NCI-H187 treated with DMSO at 0.1 percent for 48 hours (cell line): ENCODE measurements at regions not wholly inside any gene's neighbourhood (a gene's known extent, or its start where the extent isn't known, plus 50 kb on each side); places are given as distances from the start of the nearest gene placed in this dataset.

Experiments
- DNase-seq: peaks from one replicate; lab custom pipeline; 2025; lab: John Stamatoyannopoulos, UW

DNA sequence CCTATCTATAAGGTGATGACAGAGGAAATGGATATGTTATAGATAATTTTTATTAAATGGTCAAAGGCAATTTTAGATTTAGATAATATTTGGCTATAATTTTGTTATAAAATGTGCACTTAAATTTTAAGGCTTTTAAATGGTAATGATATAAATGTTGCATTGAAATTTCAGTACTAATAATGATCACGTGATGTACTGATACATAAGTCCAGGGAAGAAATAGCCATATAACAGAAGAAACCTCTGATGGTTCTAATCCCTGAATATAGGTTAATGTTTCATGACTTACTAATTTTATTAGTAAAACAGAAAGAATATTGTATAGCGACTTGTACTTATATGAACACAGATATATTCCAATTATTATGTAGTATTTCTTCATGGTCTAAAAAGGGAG is 211.9 kb downstream of the SOCS6 start:
- DNase-seq = no peak

- DNase-seq = no peak
Observed at GRCh38 chr18:70499218-70499691, 210.4 kb downstream of the SOCS6 start.

GRCh38 chr18:70496353-70497294 is 207.8 kb downstream of the SOCS6 start:
- no peak for DNase-seq

- DNase-seq = no peak
Observed at GRCh38 chr18:70494524-70494923, 205.7 kb downstream of the SOCS6 start.

DNA sequence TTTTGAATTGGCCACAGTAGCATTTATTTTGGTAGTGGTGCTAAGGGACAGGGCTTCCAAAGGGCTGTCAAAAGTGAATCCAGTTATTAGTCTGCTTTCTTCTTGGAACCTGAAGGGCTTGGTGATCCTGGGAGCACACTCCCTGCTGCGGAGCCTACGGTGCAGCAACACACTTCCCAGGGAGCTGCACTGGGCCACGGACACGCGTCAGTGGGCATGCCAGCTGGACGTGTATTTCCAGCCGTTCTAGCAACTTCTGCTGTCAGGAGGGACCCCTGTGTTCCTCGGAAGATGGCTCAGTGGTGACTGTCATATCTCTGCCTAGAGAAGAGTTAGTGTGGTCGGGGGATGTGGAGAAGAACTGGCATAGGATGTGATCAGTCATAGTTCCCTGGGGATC is 204.6 kb downstream of the SOCS6 start:
- no peak for DNase-seq

DNA sequence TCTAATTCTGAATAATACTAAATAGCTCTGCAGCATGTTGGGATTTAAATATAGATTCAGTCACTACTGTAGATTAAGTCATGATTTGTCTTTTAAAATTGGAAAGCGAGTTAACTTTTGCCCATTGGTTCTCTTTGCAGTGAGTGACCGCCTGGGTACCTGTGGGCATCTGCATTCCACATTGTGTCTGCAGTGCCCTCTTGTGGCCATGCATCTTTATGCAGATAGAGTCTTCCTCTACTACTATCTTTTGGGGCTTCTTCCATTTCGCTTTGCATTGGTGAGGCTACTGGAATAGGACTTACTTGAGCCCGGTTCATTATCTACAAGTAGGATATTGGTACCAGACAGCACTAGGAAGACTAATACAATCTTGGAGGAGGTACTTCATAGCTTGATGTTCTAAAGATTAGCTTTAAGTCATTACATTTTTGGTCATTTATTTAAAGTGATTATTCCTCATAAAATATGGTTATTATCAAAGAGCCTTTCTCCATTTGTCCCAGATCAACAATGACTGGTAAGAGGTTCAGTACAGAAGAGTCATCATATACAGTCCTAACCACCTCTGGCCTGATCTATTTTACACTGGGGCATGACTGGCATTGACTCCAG is 203.0 kb downstream of the SOCS6 start:
- no peak for DNase-seq

- peak; percentile 0 for DNase-seq
Observed at GRCh38 chr18:70489986-70490933, 201.4 kb downstream of the SOCS6 start.

- no peak for DNase-seq
Observed at GRCh38 chr18:70489571-70489970, 200.7 kb downstream of the SOCS6 start.

DNA sequence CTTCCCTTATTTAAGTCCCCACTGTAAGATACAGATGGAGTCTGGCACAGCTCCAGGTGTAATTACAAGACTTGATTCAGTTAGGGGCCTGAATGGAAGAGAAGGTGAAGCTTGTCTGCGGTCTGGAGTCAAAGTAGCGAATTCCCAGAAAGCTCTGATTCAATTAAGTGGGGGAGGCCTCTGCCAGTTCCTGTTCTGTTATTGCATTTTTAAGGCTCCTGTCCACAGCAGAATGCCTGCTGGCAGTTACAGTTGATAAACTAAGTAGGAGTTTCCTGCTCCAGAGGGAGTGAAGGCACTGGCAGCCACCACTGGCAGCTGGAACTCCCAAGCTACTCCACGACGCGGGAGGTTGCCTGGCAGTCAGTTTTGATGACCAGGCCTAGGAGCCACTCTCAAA is 181.1 kb downstream of the SOCS6 start:
- DNase-seq = no peak

GRCh38 chr18:70468861-70469547 is 180.2 kb downstream of the SOCS6 start:
- DNase-seq = no peak

GRCh38 chr18:70464343-70465114 is 175.7 kb downstream of the SOCS6 start:
- peak; percentile 22 for DNase-seq

DNA sequence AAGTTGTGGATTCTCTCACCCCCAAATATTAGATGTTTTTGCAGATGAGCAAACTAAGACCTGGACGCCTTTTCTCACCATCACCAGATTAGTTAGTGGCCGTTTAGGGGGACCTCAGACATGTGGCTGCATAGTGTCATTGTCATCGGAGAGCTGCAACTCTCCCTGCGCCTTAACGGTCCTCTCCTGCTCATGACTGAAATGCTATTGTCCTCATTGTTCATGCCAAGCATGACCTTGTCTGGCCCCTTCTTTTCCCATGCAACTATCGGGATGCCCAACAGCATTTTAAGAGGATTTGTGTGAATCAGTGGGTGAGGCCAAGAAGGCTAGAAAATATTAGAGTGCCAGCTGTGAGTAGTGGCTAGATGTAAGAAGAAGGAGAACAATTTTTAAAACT is 174.2 kb downstream of the SOCS6 start:
- DNase-seq = no peak

GRCh38 chr18:70462078-70462439 is 173.2 kb downstream of the SOCS6 start:
- DNase-seq = no peak

- no peak for DNase-seq
Observed at GRCh38 chr18:70461323-70462077, 172.7 kb downstream of the SOCS6 start.

DNA sequence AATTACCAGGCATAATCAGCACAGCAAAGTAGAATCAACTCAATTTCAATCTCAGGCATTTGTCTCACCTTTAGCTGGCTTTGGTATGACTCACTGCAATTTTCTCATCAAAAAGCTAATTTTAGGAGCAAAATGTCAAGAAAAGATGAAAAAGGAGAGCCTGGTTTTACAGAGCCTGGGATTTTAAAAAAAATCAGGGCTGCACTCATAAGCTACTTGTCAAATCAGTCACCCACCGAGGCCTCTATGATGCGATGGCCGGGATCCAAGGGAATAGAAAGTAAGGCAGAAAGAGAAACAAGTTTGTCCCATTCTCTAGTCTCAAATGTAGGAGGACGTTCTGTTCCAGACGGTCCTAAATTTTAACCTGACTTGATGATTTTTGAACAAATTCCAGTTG is 170.9 kb downstream of the SOCS6 start:
- no peak for DNase-seq

DNA sequence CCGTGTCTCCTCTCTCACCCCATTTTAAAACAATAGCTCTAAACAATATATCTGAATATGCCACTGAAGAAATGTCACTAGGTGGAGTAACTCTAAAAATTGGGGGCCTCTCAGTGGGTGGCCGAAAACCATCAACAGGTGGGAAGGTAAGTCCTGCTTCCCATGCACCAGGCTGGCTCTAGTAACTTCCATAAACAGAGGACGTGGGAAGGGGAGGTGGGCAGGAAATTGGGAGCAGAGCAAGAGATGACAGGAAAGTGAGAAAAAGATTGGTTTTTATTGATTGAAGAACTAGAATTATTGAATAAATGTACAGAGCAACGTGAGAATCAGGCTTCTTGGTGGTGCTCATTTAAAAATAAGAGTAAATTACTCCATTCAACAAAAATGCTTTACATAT is 170.4 kb downstream of the SOCS6 start:
- DNase-seq = no peak

DNA sequence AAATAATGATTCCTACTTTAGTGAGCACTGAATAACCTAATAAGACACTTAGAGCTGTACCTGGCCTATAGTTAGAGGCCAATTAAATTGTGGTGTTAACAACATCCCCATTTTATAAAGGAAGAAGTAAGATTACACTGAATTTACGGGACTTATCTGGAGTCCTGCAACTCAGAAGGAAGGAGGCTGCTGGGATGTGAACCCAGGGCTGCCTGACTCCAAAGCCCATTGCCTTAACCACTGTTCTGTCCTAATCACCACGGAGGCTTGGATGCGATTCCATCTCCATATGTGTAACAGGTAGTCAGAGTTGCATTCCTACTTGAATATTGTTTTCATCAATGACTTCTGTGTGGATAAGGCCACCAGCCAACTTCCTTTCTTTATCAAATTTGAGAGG is 168.9 kb downstream of the SOCS6 start:
- DNase-seq = no peak

GRCh38 chr18:70457223-70457622 is 168.4 kb downstream of the SOCS6 start:
- DNase-seq = no peak

DNA sequence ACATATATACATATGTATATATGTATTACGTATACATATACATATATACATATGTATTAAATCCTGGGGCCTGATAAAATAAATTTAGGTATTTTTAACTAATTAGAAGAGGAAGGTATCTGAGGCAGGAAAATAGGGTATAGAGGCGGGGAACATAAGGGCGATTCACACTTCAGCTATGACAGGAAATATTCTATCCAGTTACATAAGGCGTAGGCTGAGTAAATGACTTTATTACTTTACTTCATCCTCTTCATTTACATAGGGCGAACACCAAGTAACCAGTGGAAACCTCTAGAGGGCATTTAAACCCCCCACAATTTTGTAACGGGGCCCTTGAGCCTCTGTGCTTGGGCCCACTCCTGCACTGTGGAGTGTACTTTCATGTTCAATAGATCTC is 167.5 kb downstream of the SOCS6 start:
- DNase-seq = no peak

GRCh38 chr18:70455731-70456130 is 166.9 kb downstream of the SOCS6 start:
- no peak for DNase-seq
